HepG2 (cell line): ENCODE measurements at regions not wholly inside any gene's neighbourhood (a gene's known extent, or its start where the extent isn't known, plus 50 kb on each side); places are given as distances from the start of the nearest gene placed in this dataset.

Source experiments
- ATAC-seq: fragments of 200-7000 bp; cut with Tn5 transposase; 3 replicates; pipeline ENCODE4 v1.9.1; 2020; ENCODE audit warnings: mild to moderate bottlenecking, moderate library complexity
- BruUV-seq: library from RNA; stranded (reverse); fragments of 400-500 nt; replicated peaks from 2 replicates; lab custom pipeline; 2021; lab: Mats Ljungman, UMichigan
- CTCF ChIA-PET: fragments of 300-600 bp; formaldehyde crosslinking; extraction: SDS; loops from one replicate; lab custom pipeline; 2021; ENCODE audit warnings: low total read pairs, inconsistent platforms, low intra/inter-chr PET ratio; lab: Yijun Ruan, JAX
- POLR2A ChIA-PET: fragments of 350-600 bp; sonication (Branson Sonifier 250); formaldehyde crosslinking; loops from one replicate; lab custom pipeline; 2020; ENCODE audit warnings: antibody characterized with exemption, inconsistent platforms; lab: Yijun Ruan, JAX
- DNase-seq: peaks from one replicate; pipeline ENCODE4 v3.0.0-alpha.2; 2015; ENCODE audit warnings: low spot score
- FAIRE-seq: peaks from 3 replicates; lab custom pipeline; 2011; peaks lifted over from hg19 to GRCh38; lab: Jason Lieb, UNC
- H2AFZ ChIP-seq: one replicate; pipeline ENCODE4 v1.6.1; 2011; ENCODE audit warnings: low read length, inconsistent platforms
- H3K27ac ChIP-seq: fragments of 300-600 bp; 3 replicates; pipeline ENCODE4 v1.8.0; 2011; ENCODE audit warnings: mixed run types, mild to moderate bottlenecking, mixed read lengths, low read length, inconsistent platforms; ENCODE audit not compliant: insufficient read depth; ENCODE audit errors: extremely low read length
- H3K27me3 ChIP-seq, 2 experiments: fragments of 200-600 bp in 1 of 2; 2 replicates in 1 of 2; 3 replicates in 1 of 2; pipeline versions ENCODE4 v1.6.0 to v1.8.0; 2011; ENCODE audit warnings: low read length in 2 of 2, mild to moderate bottlenecking in 2 of 2, moderate library complexity in 2 of 2, inconsistent platforms in 1 of 2; ENCODE audit not compliant: insufficient read depth in 2 of 2, control insufficient read depth in 1 of 2
- H3K36me3 ChIP-seq, 2 experiments: fragments of 200-600 bp in 1 of 2; replicated peaks in 1 of 2; 2 replicates in 1 of 2; 3 replicates in 1 of 2; pipeline versions ENCODE4 v1.5.1 to v1.8.0; 2011; ENCODE audit warnings: low read length in 2 of 2, inconsistent platforms in 1 of 2; ENCODE audit not compliant: insufficient read depth in 2 of 2, control insufficient read depth in 1 of 2
- H3K4me1 ChIP-seq: 2 replicates; pipeline ENCODE4 v1.5.1; 2012; ENCODE audit warnings: low read length, inconsistent platforms; ENCODE audit not compliant: insufficient read depth
- H3K4me2 ChIP-seq: 2 replicates; pipeline ENCODE4 v1.6.0; 2011; ENCODE audit warnings: low read depth, low read length, inconsistent platforms
- H3K4me3 ChIP-seq, 3 experiments: fragments of 200-600 bp in 1 of 3; sonication (generic), shearing (Covaris generic) in 1 of 3; replicated peaks in 1 of 3; 2 replicates each; pipeline ENCODE4 v1.5.1; 2011 to 2016; ENCODE audit warnings: low read length in 3 of 3, inconsistent platforms in 2 of 3, low read depth in 2 of 3, mild to moderate bottlenecking in 2 of 3, control low read depth in 1 of 3, mixed read lengths in 1 of 3; ENCODE audit not compliant: insufficient read depth in 1 of 3
- H3K79me2 ChIP-seq: one replicate; pipeline ENCODE4 v1.6.1; 2011; ENCODE audit warnings: low read length, inconsistent platforms; ENCODE audit not compliant: insufficient read depth
- H3K9ac ChIP-seq: 2 replicates; pipeline ENCODE4 v1.6.0; 2011; ENCODE audit warnings: mild to moderate bottlenecking, low read depth, low read length, inconsistent platforms; ENCODE audit not compliant: insufficient read depth
- H3K9me3 ChIP-seq: 2 replicates; pipeline ENCODE4 v1.5.1; 2012; ENCODE audit warnings: mild to moderate bottlenecking, low read length
- H4K20me1 ChIP-seq: 2 replicates; pipeline ENCODE4 v1.6.0; 2011; ENCODE audit warnings: inconsistent platforms, mild to moderate bottlenecking, low read length, moderate library complexity; ENCODE audit not compliant: insufficient read depth
- MNT ChIP-seq: fragments of 450-650 bp; IDR thresholded peaks from 2 replicates; pipeline ENCODE4 v1.6.1; 2016
- SALL2 ChIP-seq: sonication (generic); formaldehyde crosslinking; IDR thresholded peaks from 2 replicates; pipeline ENCODE4 v1.8.1; 2023; ENCODE audit warnings: mild to moderate bottlenecking, missing genetic modification reagents, inconsistent platforms
- USF2 ChIP-seq, 2 experiments: sonication (generic) in 1 of 2; formaldehyde crosslinking in 1 of 2; IDR thresholded peaks; 2 replicates each; pipeline versions ENCODE4 v1.5.1 to v1.6.1; 2011 to 2020; ENCODE audit warnings: borderline replicate concordance in 1 of 2, low read depth in 1 of 2, low read length in 1 of 2, mild to moderate bottlenecking in 1 of 2, missing genetic modification reagents in 1 of 2, moderate library complexity in 1 of 2
- ZNF121 ChIP-seq: sonication (generic); formaldehyde crosslinking; IDR thresholded peaks from 2 replicates; pipeline ENCODE4 v1.5.0; 2020; ENCODE audit warnings: mild to moderate bottlenecking, missing genetic modification reagents
- ZNF282 ChIP-seq: fragments of 450-650 bp; IDR thresholded peaks from 2 replicates; pipeline ENCODE4 v1.6.1; 2018; ENCODE audit not compliant: partially characterized antibody
- ZNF629 ChIP-seq: sonication (generic); formaldehyde crosslinking; conservative IDR thresholded peaks from 2 replicates; pipeline ENCODE4 v1.5.0; 2020; ENCODE audit warnings: missing genetic modification reagents
- WGBS: methylation state at CpG from one replicate; pipeline ENCODE4 v1.1.6; 2017; ENCODE audit warnings: low lambda C conversion rate; 5-methylcytosine and 5-hydroxymethylcytosine counted together
- in situ Hi-C: cut with HindIII; loops from 2 replicates; pipeline ENCODE4 v1.10.0; 2017; ENCODE audit warnings: low pct_unique_long_range_greater_than_20kb; ENCODE audit not compliant: extremely low pct_ligation_motif_present
- intact Hi-C: fragments of 100-400 bp; cut with micrococcal nuclease; formaldehyde crosslinking; loops from one replicate; pipeline ENCODE4 v1.10.0; 2022; ENCODE audit not compliant: unreplicated experiment

GRCh38 chr11:46200537-46201281 is 76.8 kb upstream of the CREB3L1 start:
- 4% methylated on average over 10 of the region's 10 CpGs for WGBS
- intact Hi-C loops: no loop called here
- Histone ChIP-seq H3K9me3 (no peaks in the 10 kb centered on the region), H3K79me2 (no peaks in the 10 kb centered on the region), H2AFZ (no peak overlapping the region), H3K27ac (no peak overlapping the region), H3K9ac (no peak overlapping the region), H3K4me1 (0 out of 2 replicates have a peak, but pooled peaks cover 5% of the 10 kb centered on the region), H3K36me3 (no peaks in the 10 kb centered on the region), H3K4me3 (no peak overlapping the region), H4K20me1 (no peaks in the 10 kb centered on the region), H3K4me2 (no peak overlapping the region), H3K27me3 (peaks cover 0 to 32% of the 10 kb centered on the region in 2 experiments; a peak in 2 of 5 replicates)
- DNase-seq (no peak), FAIRE-seq (no peak), ATAC-seq (no peak)
- in situ Hi-C loops: no loop called here
- ChIA-PET CTCF (no interaction called here), POLR2A (no interaction called here)
- TF ChIP-seq ZNF282 (no peak), SALL2 (CRISPR knock-in tag) (no peak)
- BruUV-seq: no TSS peak

GRCh38 chr11:46198245-46199240 is 77.3 kb upstream of the PHF21A start:
- H3K9ac ChIP-seq: no peak overlapping the region
- POLR2A ChIA-PET: no interaction called here
- no peaks in the 10 kb centered on the region for H3K79me2 ChIP-seq
- FAIRE-seq: no peak
- H3K27ac ChIP-seq: no peak overlapping the region
- H3K27me3 ChIP-seq: peaks cover 0 to 30% of the 10 kb centered on the region in 2 experiments; a peak in 2 of 5 replicates
- no peak overlapping the region for H3K4me3 ChIP-seq
- H4K20me1 ChIP-seq: no peaks in the 10 kb centered on the region
- no peak overlapping the region for H3K4me2 ChIP-seq
- no peak overlapping the region for H2AFZ ChIP-seq
- ATAC-seq: no peak
- WGBS: 38% methylated on average over 8 of the region's 8 CpGs
- H3K9me3 ChIP-seq: no peaks in the 10 kb centered on the region
- intact Hi-C loops: no loop called here
- H3K4me1 ChIP-seq: 0 out of 2 replicates have a peak, but pooled peaks cover 5% of the 10 kb centered on the region
- TF ChIP-seq USF2 (IDR thresholded peaks at IDR 0.05; ENCODE audit: low read depth, low read length): 0 out of 2 replicates have a peak, but pooled peaks have one; percentile 20
- TF ChIP-seq USF2 (CRISPR knock-in tag; IDR thresholded peaks at IDR 0.05; ENCODE audit: borderline replicate concordance): peak; percentile 50; the same call in 1 of the 2 replicates
- TF ChIP-seq MNT: peak; percentile 60; the same call in 1 of the 2 replicates
- TF ChIP-seq ZNF121: no peak
- TF ChIP-seq ZNF629 (CRISPR knock-in tag): peak; percentile 39
- TF ChIP-seq, all 625 proteins: peak for 3
- no peak for DNase-seq
- H3K36me3 ChIP-seq: no peaks in the 10 kb centered on the region
- no TSS peak for BruUV-seq
- CTCF ChIA-PET: no interaction called here
- in situ Hi-C loops: no loop called here
